AG04449 (cell line): ENCODE measurements at regions not wholly inside any gene's neighbourhood (a gene's known extent, or its start where the extent isn't known, plus 50 kb on each side); places are given as distances from the start of the nearest gene placed in this dataset.

Source experiments
- CTCF ChIA-PET: fragments of 350-600 bp; formaldehyde crosslinking; extraction: SDS; loops from one replicate; lab custom pipeline; 2021; ENCODE audit warnings: antibody characterized with exemption; lab: Yijun Ruan, JAX
- POLR2A ChIA-PET: fragments of 400-600, 350-600 bp; formaldehyde crosslinking; extraction: SDS; loops from one replicate; lab custom pipeline; 2020; ENCODE audit warnings: antibody characterized with exemption, inconsistent platforms; lab: Yijun Ruan, JAX
- DNase-seq: peaks from one replicate; pipeline ENCODE4 v3.0.0-alpha.2; 2010; ENCODE audit warnings: low read depth, low spot score
- H3K4me3 ChIP-seq: 2 replicates; pipeline ENCODE4 v1.5.1; 2011; ENCODE audit warnings: low read depth, mild to moderate bottlenecking, control low read depth, low read length
- CTCF ChIP-seq: IDR thresholded peaks from one replicate; pipeline ENCODE4 v1.5.1; 2011; ENCODE audit warnings: mild to moderate bottlenecking, moderate library complexity, low read length, control low read depth, inconsistent platforms; ENCODE audit not compliant: insufficient read depth; ENCODE audit errors: missing control alignments

DNA sequence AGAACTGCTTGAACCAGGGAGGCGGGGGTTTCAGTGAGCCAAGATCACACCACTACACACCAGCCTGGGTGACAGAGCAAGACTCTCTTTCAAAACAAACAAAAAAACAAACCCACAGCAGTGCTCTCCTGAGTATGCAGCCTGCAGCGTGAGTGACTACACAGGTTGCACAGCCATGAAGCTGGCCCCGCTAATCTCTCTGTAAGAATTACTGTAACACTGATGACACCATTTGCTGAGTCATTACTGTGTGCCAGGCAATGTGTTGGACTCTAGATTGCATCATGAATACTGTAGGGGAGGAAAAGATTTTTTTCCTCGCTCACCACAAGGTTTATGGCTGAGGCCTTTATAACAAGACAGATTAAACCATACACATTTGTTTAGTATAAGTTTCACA, 118.6 kb upstream of the ATP8B1 start:
- H3K4me3 ChIP-seq, result no peak overlapping the region
- POLR2A ChIA-PET, result no interaction called here
- no peak for TF ChIP-seq CTCF
- CTCF ChIA-PET, result interaction anchor here (1.0 kb wide), 1 partner anchor 40 kb away, joined by 3 read pairs; no protein-coding TSS in a partner anchor
- no peak for DNase-seq

- ChIA-PET POLR2A (no interaction called here), CTCF (interaction anchor here (0.8 to 1.3 kb wide), 2 partner anchors 31 to 38 kb away, joined by 3 read pairs; no protein-coding TSS in a partner anchor)
- DNase-seq, result no peak
- H3K4me3 ChIP-seq, result no peak overlapping the region
- no peak for TF ChIP-seq CTCF
Observed at GRCh38 chr18:57920036-57920435, 116.9 kb upstream of the ATP8B1 start.

- POLR2A ChIA-PET, result no interaction called here
- no peak overlapping the region for H3K4me3 ChIP-seq
- DNase-seq, result no peak
- CTCF ChIA-PET, result interaction anchor here (1.0 to 1.3 kb wide), 2 partner anchors 11 to 37 kb away, joined by 3 to 4 read pairs; no protein-coding TSS in a partner anchor
- no peak for TF ChIP-seq CTCF
Observed at GRCh38 chr18:57918601-57919000, 115.5 kb upstream of the ATP8B1 start.

DNA sequence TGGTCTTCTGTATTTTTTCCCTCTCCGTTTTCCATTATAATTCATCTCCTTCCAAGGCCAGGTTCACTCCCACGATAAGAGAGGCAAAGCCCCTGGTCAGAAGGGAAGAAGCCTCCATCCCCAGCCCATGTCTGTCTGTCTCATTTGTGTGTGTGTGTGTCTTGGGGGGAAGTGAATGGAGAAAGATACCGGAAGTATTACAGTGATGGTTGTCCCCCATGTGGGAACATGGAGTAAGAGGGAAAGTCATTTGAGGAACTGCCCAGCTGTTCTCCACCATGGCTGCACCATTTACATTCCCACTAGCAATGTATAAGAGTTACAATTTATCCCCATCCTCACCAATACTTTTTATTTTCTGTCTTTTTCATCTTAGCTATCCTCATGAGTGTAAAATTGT, 113.6 kb upstream of the ATP8B1 start:
- POLR2A ChIA-PET, result no interaction called here
- no peak overlapping the region for H3K4me3 ChIP-seq
- DNase-seq, result no peak
- no peak for TF ChIP-seq CTCF
- CTCF ChIA-PET, result no interaction called here

- H3K4me3 ChIP-seq, result no peak overlapping the region
- ChIA-PET POLR2A (no interaction called here), CTCF (interaction anchor here (0.7 to 1.5 kb wide), 2 partner anchors 34 to 127 kb away, joined by 3 read pairs; partner anchors contain the start of gene NEDD4L)
- TF ChIP-seq CTCF, result no peak
- DNase-seq, result no peak
Observed at GRCh38 chr18:57915865-57916582, 112.9 kb upstream of the ATP8B1 start.

DNA sequence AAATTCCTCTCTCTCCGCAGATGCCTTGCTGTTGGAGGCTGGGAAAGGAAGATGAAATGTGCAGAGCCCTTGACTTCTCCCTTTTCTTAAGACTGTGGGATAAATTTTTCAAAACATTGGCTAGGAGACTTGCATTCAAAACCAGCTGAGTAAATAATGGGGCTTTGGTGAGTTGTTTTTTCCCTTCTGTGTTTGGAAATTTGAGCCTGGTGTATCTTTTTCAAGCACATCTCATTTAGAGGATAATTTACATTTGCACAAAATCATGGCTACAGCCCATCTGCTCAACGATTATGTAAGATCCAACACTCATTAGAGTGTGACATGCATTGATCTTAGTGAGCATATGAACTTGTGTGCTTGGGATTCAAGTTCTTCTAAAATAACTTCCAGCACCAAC, 112.1 kb upstream of the ATP8B1 start:
- no peak for DNase-seq
- POLR2A ChIA-PET, result no interaction called here
- no peak for TF ChIP-seq CTCF
- CTCF ChIA-PET, result interaction anchor here (0.7 to 1.5 kb wide), 3 partner anchors 33 to 207 kb away, joined by 3 to 5 read pairs (median 3); partner anchors contain the start of gene NEDD4L
- no peak overlapping the region for H3K4me3 ChIP-seq
